HG02973 (cell line): ENCODE measurements at regions not wholly inside any gene's neighbourhood (a gene's known extent, or its start where the extent isn't known, plus 50 kb on each side); places are given as distances from the start of the nearest gene placed in this dataset.
A peak's percentile ranks its signal among the peaks of the same experiment; 100 is the strongest.
"Not testable (repeated sequence)": the region's sequence is repeated elsewhere in the genome, so short reads cannot be mapped to it uniquely, and the experiment has no call there.

Experiments used
- ATAC-seq: cut with Tn5 transposase; IDR thresholded peaks from one replicate; pipeline ENCODE4 v1.9.1; 2021; ENCODE audit warnings: moderate library complexity; ENCODE audit not compliant: unreplicated experiment

- no peak for ATAC-seq
Measured at GRCh38 chr6:97449444-97449966, 166.5 kb upstream of the MMS22L start.

GRCh38 chr6:97450087-97450486 lies 167.1 kb upstream of the MMS22L start:
- no peak for ATAC-seq

- ATAC-seq, result no peak
Measured at GRCh38 chr6:97456070-97456469, 173.1 kb upstream of the MMS22L start.

- ATAC-seq, result no peak
Measured at GRCh38 chr6:97459535-97459934, 176.5 kb upstream of the MMS22L start.

GRCh38 chr6:97459986-97460385 lies 177.0 kb upstream of the MMS22L start:
- ATAC-seq, result no peak

- ATAC-seq, result no peak
Measured at GRCh38 chr6:97460394-97461080, 177.5 kb upstream of the MMS22L start.

- ATAC-seq, result no peak
Measured at GRCh38 chr6:97461218-97461617, 178.2 kb upstream of the MMS22L start.

GRCh38 chr6:97462031-97462430 lies 179.0 kb upstream of the MMS22L start:
- no peak for ATAC-seq

- ATAC-seq, result no peak
Measured at GRCh38 chr6:97462938-97463598, 180.1 kb upstream of the MMS22L start.

GRCh38 chr6:97465877-97466561 lies 183.0 kb upstream of the MMS22L start:
- ATAC-seq, result no peak

- no peak for ATAC-seq
Measured at GRCh38 chr6:97468981-97469380, 186.0 kb upstream of the MMS22L start.

GRCh38 chr6:97469451-97469850 lies 186.4 kb upstream of the MMS22L start:
- ATAC-seq, result no peak

GRCh38 chr6:97470322-97470721 lies 187.3 kb upstream of the MMS22L start:
- no peak for ATAC-seq

- no peak for ATAC-seq
Measured at GRCh38 chr6:97473979-97474378, 191.0 kb upstream of the MMS22L start.

GRCh38 chr6:97497713-97498331 lies 214.8 kb upstream of the MMS22L start:
- peak; percentile 99 for ATAC-seq

- no peak for ATAC-seq
Measured at GRCh38 chr6:97501853-97502252, 218.8 kb upstream of the MMS22L start.

GRCh38 chr6:97508646-97509045 lies 225.6 kb upstream of the MMS22L start:
- no peak for ATAC-seq

- not testable (repeated sequence) for ATAC-seq
Measured at GRCh38 chr6:97513260-97513659, 230.2 kb upstream of the MMS22L start.

- no peak for ATAC-seq
Measured at GRCh38 chr6:97524811-97525210, 241.8 kb upstream of the MMS22L start.

- ATAC-seq, result no peak
Measured at GRCh38 chr6:97535800-97536199, 252.8 kb upstream of the MMS22L start.

- ATAC-seq, result no peak
Measured at GRCh38 chr6:97548354-97548753, 265.3 kb upstream of the MMS22L start.
